CD4-positive, alpha-beta T cell (primary cell): ENCODE measurements at regions not wholly inside any gene's neighbourhood (a gene's known extent, or its start where the extent isn't known, plus 50 kb on each side); places are given as distances from the start of the nearest gene placed in this dataset.

Experiments
- ATAC-seq: fragments of 200-7000 bp; cut with Tn5 transposase; one replicate; pipeline ENCODE4 v1.10.0; 2022; ENCODE audit warnings: mild to moderate bottlenecking; ENCODE audit not compliant: poor library complexity
- CTCF ChIA-PET: fragments of 350-600 bp; sonication (Branson Sonifier 250); formaldehyde crosslinking; loops from one replicate; lab custom pipeline; 2021; ENCODE audit warnings: antibody characterized with exemption, inconsistent platforms; lab: Charles Lee
- POLR2A ChIA-PET: fragments of 350-600 bp; sonication (Branson Sonifier 250); formaldehyde crosslinking; loops from one replicate; lab custom pipeline; 2021; ENCODE audit warnings: antibody characterized with exemption, inconsistent platforms; lab: Charles Lee
- DNase-seq, 14 experiments: peaks; one replicate each; pipeline ENCODE4 v3.0.0-alpha.2; 2013 to 2020; ENCODE audit warnings: mixed read lengths in 2 of 14
- H3K27ac ChIP-seq, 2 donors: one replicate each; pipeline versions ENCODE4 v1.5.1 to v1.7.0; 2013; ENCODE audit warnings: low read length in 2 of 2, low read depth in 1 of 2, mild to moderate bottlenecking in 1 of 2
- H3K27me3 ChIP-seq, 2 experiments: 1 replicate in 1 of 2; 2 replicates in 1 of 2; pipeline versions ENCODE4 v1.6.1 to v1.7.0; 2013; ENCODE audit warnings: low read length in 2 of 2, control low read depth in 1 of 2, mild to moderate bottlenecking in 1 of 2, moderate library complexity in 1 of 2; ENCODE audit not compliant: insufficient read depth in 2 of 2, control insufficient read depth in 1 of 2
- H3K36me3 ChIP-seq: one replicate; pipeline ENCODE4 v1.6.1; 2013; ENCODE audit warnings: low read length, control low read depth; ENCODE audit not compliant: insufficient read depth
- H3K4me1 ChIP-seq: one replicate; pipeline ENCODE4 v1.6.1; 2013; ENCODE audit warnings: low read length, control low read depth; ENCODE audit not compliant: insufficient read depth
- H3K4me3 ChIP-seq: one replicate; pipeline ENCODE4 v1.5.1; 2013; ENCODE audit warnings: mild to moderate bottlenecking, low read length, moderate library complexity
- H3K9me3 ChIP-seq, 2 experiments: 1 replicate in 1 of 2; 2 replicates in 1 of 2; pipeline versions ENCODE4 v1.6.1 to v1.7.0; 2013; ENCODE audit warnings: low read length in 2 of 2, mild to moderate bottlenecking in 2 of 2, control low read depth in 1 of 2, moderate library complexity in 1 of 2; ENCODE audit not compliant: control insufficient read depth in 1 of 2, insufficient read depth in 1 of 2
- H3K27ac Mint-ChIP-seq: one replicate; pipeline ENCODE4 v1.8.0; 2020; ENCODE audit warnings: mixed read lengths
- H3K27me3 Mint-ChIP-seq: one replicate; pipeline ENCODE4 v1.8.0; 2021; ENCODE audit warnings: mixed read lengths
- H3K36me3 Mint-ChIP-seq: one replicate; pipeline ENCODE4 v1.8.0; 2021; ENCODE audit warnings: low read depth, mixed read lengths
- H3K4me1 Mint-ChIP-seq: one replicate; pipeline ENCODE4 v1.8.0; 2021; ENCODE audit warnings: low read depth, mixed read lengths
- H3K4me3 Mint-ChIP-seq: one replicate; pipeline ENCODE4 v1.8.0; 2020; ENCODE audit warnings: mild to moderate bottlenecking, mixed read lengths
- H3K9me3 Mint-ChIP-seq: one replicate; pipeline ENCODE4 v1.8.0; 2020; ENCODE audit warnings: mixed read lengths
- CTCF ChIP-seq: fragments of 200-600 bp; IDR thresholded peaks from one replicate; pipeline ENCODE4 v1.8.0; 2022; ENCODE audit warnings: antibody characterized with exemption, mild to moderate bottlenecking
- intact Hi-C, 2 experiments: fragments of 100-400 bp; cut with DNase I in 1 of 2; cut with micrococcal nuclease in 1 of 2; formaldehyde crosslinking; loops; one replicate each; pipeline versions ENCODE4 v1.15.1 to v1.9.0; 2023 to 2025; cut with DNase I, micrococcal nuclease

GRCh38 chr12:118495296-118495695 lies 118.9 kb downstream of the SUDS3 start:
- Histone ChIP-seq H3K9me3 (no peaks in the 10 kb centered on the region), H3K36me3 (no peaks in the 10 kb centered on the region), H3K27me3 (no peaks in the 10 kb centered on the region), H3K27ac (no peak overlapping the region), H3K4me1 (no peaks in the 10 kb centered on the region), H3K4me3 (no peak overlapping the region)
- H3K27ac Mint-ChIP-seq = no peak overlapping the region
- CTCF ChIA-PET = no interaction called here
- ATAC-seq (no peak), DNase-seq (no peak)
- H3K9me3 Mint-ChIP-seq = no peaks in the 10 kb centered on the region
- POLR2A ChIA-PET = no interaction called here
- H3K4me3 Mint-ChIP-seq = no peak overlapping the region
- H3K36me3 Mint-ChIP-seq = no peaks in the 10 kb centered on the region
- H3K4me1 Mint-ChIP-seq = no peaks in the 10 kb centered on the region
- H3K27me3 Mint-ChIP-seq = peaks cover 14% of the 10 kb centered on the region
- no peak for TF ChIP-seq CTCF
- intact Hi-C loops = no loop called here

GRCh38 chr12:118498171-118498570 lies 121.8 kb downstream of the SUDS3 start:
- Histone ChIP-seq H3K27me3 (no peaks in the 10 kb centered on the region), H3K27ac (no peak overlapping the region), H3K36me3 (no peaks in the 10 kb centered on the region), H3K4me1 (no peaks in the 10 kb centered on the region), H3K9me3 (no peaks in the 10 kb centered on the region), H3K4me3 (no peak overlapping the region)
- intact Hi-C loops = no loop called here
- Mint-ChIP-seq H3K4me3 (no peak overlapping the region), H3K27me3 (peaks cover 14% of the 10 kb centered on the region), H3K36me3 (no peaks in the 10 kb centered on the region), H3K9me3 (no peaks in the 10 kb centered on the region), H3K4me1 (no peaks in the 10 kb centered on the region), H3K27ac (no peak overlapping the region)
- DNase-seq (no peak), ATAC-seq (no peak)
- ChIA-PET POLR2A (no interaction called here), CTCF (no interaction called here)
- TF ChIP-seq CTCF = no peak

- Histone ChIP-seq H3K36me3 (no peaks in the 10 kb centered on the region), H3K4me1 (no peaks in the 10 kb centered on the region), H3K27ac (no peak overlapping the region), H3K4me3 (no peak overlapping the region), H3K9me3 (no peaks in the 10 kb centered on the region), H3K27me3 (no peaks in the 10 kb centered on the region)
- DNase-seq (no peak), ATAC-seq (no peak)
- H3K4me1 Mint-ChIP-seq = no peaks in the 10 kb centered on the region
- H3K9me3 Mint-ChIP-seq = no peaks in the 10 kb centered on the region
- TF ChIP-seq CTCF = no peak
- no peak overlapping the region for H3K4me3 Mint-ChIP-seq
- ChIA-PET CTCF (no interaction called here), POLR2A (no interaction called here)
- intact Hi-C loops = no loop called here
- H3K36me3 Mint-ChIP-seq = no peaks in the 10 kb centered on the region
- peaks cover 14% of the 10 kb centered on the region for H3K27me3 Mint-ChIP-seq
- no peak overlapping the region for H3K27ac Mint-ChIP-seq
Observed at GRCh38 chr12:118500299-118500698, 123.9 kb downstream of the SUDS3 start.
